SIG-M5 treated with dmso at 0.1 percent for 504 hours (cell line): ENCODE measurements at regions not wholly inside any gene's neighbourhood (a gene's known extent, or its start where the extent isn't known, plus 50 kb on each side); places are given as distances from the start of the nearest gene placed in this dataset.
"Not testable (repeated sequence)": the region's sequence is repeated elsewhere in the genome, so short reads cannot be mapped to it uniquely, and the experiment has no call there.

ENCODE experiments used
- DNase-seq: peaks from one replicate; lab custom pipeline; 2025; ENCODE audit not compliant: unreplicated experiment; lab: John Stamatoyannopoulos, UW

GRCh38 chr3:105281989-105282388 is 84.7 kb upstream of the ALCAM start:
- DNase-seq, result no peak

- DNase-seq, result no peak
Observed at GRCh38 chr3:105284876-105285275, 81.8 kb upstream of the ALCAM start.

- no peak for DNase-seq
Observed at GRCh38 chr3:105285653-105286241, 81.0 kb upstream of the ALCAM start.

- DNase-seq, result no peak
Observed at GRCh38 chr3:105293441-105293840, 73.3 kb upstream of the ALCAM start.

- not testable (repeated sequence) for DNase-seq
Observed at GRCh38 chr3:105296182-105296822, 70.4 kb upstream of the ALCAM start.

- no peak for DNase-seq
Observed at GRCh38 chr3:105304487-105304886, 62.2 kb upstream of the ALCAM start.

- DNase-seq, result no peak
Observed at GRCh38 chr3:105315144-105315543, 51.6 kb upstream of the ALCAM start.

GRCh38 chr3:105315815-105316214 is 50.9 kb upstream of the ALCAM start:
- no peak for DNase-seq

GRCh38 chr3:105316331-105316730 is 50.4 kb upstream of the ALCAM start:
- DNase-seq, result no peak
